GM12801 (cell line): ENCODE measurements at regions not wholly inside any gene's neighbourhood (a gene's known extent, or its start where the extent isn't known, plus 50 kb on each side); places are given as distances from the start of the nearest gene placed in this dataset.

Experiments
- TF ChIP-seq, protein P1 (sequence below): IDR thresholded peaks from one replicate; pipeline ENCODE4 v1.5.1; 2011; ENCODE audit warnings: control low read depth; ENCODE audit not compliant: insufficient read length; ENCODE audit errors: extremely low read depth

DNA sequence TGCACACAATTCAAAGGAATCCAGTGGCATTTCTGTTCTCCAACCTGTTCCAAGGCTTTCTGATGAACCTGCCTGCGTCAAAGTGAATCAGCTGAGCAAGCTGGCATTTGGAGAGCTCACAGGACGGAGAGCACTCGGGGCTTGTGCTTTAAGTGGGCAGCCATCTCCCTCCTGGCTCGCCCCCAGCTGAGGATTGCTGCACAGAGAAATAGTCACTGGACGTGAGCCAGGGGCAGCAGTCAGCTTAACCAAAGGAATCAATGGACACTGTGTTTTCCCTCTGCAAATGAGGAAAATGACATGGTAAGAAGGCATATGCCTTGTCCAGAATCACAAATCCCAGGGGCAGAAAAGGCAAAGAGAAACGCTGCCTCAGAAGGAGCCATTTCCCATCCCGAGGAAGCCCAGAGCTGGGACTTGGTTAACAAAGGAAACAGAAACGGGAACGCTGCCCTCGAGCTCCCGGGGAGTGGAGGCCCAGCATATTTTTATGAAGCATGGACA lies 299.4 kb downstream of the ZSWIM6 start:
- TF ChIP-seq, protein P1, sequence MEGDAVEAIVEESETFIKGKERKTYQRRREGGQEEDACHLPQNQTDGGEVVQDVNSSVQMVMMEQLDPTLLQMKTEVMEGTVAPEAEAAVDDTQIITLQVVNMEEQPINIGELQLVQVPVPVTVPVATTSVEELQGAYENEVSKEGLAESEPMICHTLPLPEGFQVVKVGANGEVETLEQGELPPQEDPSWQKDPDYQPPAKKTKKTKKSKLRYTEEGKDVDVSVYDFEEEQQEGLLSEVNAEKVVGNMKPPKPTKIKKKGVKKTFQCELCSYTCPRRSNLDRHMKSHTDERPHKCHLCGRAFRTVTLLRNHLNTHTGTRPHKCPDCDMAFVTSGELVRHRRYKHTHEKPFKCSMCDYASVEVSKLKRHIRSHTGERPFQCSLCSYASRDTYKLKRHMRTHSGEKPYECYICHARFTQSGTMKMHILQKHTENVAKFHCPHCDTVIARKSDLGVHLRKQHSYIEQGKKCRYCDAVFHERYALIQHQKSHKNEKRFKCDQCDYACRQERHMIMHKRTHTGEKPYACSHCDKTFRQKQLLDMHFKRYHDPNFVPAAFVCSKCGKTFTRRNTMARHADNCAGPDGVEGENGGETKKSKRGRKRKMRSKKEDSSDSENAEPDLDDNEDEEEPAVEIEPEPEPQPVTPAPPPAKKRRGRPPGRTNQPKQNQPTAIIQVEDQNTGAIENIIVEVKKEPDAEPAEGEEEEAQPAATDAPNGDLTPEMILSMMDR = no peak

DNA sequence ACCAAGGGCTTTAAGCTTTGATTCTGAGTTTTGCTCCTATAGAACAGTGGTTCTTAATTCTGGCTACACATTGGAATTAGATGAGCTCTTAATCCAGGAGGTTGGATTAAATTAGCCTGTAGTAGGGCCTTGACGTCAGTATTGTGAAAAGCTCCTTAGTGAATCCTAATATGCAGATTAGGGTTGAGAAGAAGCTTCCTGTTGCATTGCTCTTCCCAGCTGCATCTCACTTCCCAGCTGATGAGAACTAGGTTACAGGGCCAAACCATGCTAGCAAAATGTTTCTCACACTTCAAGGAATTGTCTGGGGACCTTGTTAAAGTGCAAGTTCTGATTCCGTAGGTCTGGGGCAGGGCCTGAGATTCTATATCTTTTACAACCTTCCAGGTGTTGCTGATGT lies 300.0 kb downstream of the ZSWIM6 start:
- TF ChIP-seq, protein P1 = no peak

DNA sequence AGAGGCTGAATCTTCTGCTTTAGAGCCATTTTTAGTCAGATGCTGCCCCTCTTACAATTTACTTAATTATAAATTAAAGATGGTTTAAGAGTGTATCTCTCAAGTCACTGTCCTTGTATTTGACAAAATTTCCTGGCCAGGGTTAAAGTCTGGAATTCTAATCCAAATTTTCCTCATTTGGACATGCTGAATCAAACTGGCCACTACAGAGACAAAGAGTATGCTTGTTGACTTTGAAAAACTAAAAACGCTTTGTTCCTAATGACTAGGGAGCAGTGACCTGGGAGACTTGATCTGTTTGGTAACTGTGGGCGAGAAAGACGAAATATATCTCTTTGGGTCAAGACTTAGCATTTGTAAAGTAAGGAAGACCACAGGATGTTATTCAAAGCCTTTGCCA lies 303.2 kb downstream of the ZSWIM6 start:
- TF ChIP-seq, protein P1 = no peak

DNA sequence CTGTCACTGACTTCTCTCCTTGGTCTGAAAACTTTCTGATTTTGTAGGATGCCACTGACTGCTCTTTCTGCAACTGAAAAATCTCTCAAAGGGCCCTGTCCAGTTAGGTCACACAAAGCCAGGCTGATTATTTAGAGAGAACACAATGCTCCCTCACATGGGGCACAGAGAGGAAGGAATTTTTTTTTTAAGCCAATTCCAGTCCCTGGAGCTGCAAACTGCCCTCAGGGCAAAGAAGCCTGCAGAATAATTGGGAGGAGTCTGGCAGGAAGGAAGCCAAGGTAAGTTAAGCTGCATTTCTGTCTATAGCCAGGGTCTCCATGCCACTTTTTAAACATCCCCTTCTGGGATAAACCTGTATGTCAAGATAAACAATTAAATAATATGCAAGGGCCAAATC lies 305.5 kb downstream of the ZSWIM6 start:
- TF ChIP-seq, protein P1 = no peak

DNA sequence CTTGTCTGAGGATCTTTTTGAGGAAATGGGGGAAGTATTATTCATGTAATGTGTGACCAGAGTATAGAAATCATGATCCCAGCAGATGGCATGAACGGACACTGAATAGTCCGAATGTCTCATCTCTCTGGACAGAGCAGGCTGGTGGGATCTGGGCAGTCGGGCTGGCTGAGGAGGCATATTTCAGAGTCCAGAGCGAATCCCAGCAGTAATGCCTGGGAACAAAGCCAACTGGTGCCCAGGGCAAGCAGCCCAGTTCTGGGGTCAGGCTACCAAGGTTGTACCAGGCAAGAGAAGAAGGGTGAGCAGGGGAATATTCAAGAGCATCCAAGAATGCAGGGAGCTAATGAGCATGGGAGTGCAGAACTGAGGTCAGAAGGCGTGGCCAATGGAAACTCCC lies 306.4 kb downstream of the ZSWIM6 start:
- TF ChIP-seq, protein P1 = no peak

DNA sequence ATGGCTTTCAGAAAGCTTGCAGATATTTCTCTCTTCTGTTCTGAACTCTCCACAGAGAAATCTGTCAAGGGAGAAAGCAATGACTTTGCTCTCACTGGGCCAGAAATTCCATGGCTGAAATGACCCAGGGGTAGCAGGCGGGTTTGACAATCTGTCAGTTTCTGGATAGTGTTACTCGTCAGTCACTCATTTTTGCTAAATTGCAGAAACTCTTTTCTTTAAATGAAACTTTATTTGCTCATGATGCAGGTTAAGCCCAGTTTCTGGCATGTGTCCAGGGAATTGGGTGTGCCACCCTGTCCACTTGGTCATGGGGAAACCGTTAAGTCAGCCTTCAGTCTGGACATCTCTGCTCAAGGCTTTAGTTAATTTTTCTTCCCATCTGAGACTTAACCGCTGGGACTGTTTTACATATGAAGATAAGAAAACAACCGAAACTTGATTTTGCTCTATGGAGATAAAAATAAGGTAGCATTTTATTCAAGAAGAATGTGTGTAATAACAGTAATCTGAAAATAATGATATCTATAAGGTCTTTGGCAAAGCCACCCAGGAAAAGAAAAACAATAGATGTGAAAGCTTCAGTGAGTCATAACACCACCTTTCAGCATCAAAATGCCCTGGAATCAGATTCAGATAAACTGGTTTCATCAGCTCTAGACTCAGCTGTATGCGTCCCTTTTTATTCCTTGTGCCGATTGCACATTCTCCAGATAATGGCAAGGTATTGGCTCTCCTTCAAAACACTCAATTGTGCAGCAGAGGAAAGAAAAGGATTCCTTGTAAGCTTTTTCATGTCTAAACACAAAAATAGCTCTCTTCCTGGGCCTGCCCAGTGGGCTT lies 308.3 kb downstream of the ZSWIM6 start:
- TF ChIP-seq, protein P1 = no peak

DNA sequence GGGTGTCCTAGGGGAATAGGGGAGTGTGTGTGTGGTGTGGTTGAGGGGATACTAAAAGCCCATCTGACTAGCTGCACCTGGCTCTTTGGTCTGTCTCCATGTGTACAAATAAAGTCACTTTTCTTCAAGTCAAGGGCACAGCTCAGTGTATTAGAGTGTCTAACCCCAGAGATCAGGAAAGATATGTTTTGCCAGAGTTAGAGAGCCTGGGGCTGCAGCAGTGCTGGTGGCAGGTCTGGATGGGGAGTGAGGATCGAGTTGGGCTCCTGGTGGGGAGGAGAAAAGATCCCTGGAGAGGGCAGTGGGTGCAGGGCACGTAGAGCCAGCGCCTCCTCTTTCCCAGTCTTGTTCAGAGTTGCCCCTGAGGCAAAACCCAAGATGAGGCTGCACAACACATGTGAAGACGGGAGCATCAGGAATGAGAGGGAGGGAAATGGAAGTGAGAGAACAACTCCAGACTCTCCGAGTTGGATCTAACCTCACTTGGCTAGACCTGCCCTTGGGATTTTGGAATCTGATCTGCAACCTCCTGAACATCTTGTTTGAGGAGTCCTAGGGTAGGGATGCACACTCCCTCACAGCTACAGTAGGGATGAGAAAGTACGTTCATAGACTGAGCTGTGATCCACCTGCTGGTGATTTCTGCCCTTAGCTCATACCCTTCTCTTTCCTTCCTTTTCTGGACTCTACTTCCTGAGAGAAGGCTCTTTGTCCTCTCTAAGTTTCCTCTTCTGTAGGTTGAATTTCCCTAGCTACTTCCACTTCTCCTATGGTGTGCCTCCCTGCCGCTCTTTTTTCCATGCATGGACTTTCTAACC lies 309.9 kb downstream of the ZSWIM6 start:
- TF ChIP-seq, protein P1 = no peak
